SK-N-MC (cell line): ENCODE measurements at regions not wholly inside any gene's neighbourhood (a gene's known extent, or its start where the extent isn't known, plus 50 kb on each side); places are given as distances from the start of the nearest gene placed in this dataset.

Source experiments
- DNase-seq: peaks from one replicate; pipeline ENCODE4 v3.0.0-alpha.2; 2011; ENCODE audit warnings: low read depth, low spot score
- H3K27ac ChIP-seq: fragments of 200-600 bp; sonication (generic); 2 replicates; pipeline ENCODE4 v1.5.1; 2016; ENCODE audit warnings: mixed run types
- H3K36me3 ChIP-seq: fragments of 200-600 bp; sonication (generic); 2 replicates; pipeline ENCODE4 v1.6.1; 2017; ENCODE audit warnings: antibody characterized with exemption, low read length, mixed read lengths; ENCODE audit not compliant: insufficient read depth
- H3K4me3 ChIP-seq: fragments of 200-600 bp; sonication (generic); 2 replicates; pipeline ENCODE4 v1.5.1; 2016
- H3K9ac ChIP-seq: fragments of 200-600 bp; sonication (generic); 2 replicates; pipeline ENCODE4 v1.8.0; 2017; ENCODE audit warnings: mixed run types, mixed read lengths; ENCODE audit not compliant: insufficient read length
- H3K9me3 ChIP-seq: fragments of 200-600 bp; sonication (generic); 2 replicates; pipeline ENCODE4 v1.6.1; 2017; ENCODE audit warnings: low read depth, mild to moderate bottlenecking, antibody characterized with exemption, low read length, moderate library complexity, mixed read lengths
- EZH2 ChIP-seq: fragments of 200-600 bp; sonication (generic); IDR thresholded peaks from one replicate; pipeline ENCODE4 v1.6.1; 2017; ENCODE audit warnings: antibody characterized with exemption
- FOXP2 ChIP-seq: optimal IDR thresholded peaks from 2 replicates; pipeline ENCODE3; 2011; ENCODE audit warnings: mild to moderate bottlenecking, moderate library complexity; ENCODE audit not compliant: insufficient read depth; ENCODE audit errors: extremely low read length, control extremely low read depth
- POLR2AphosphoS5 ChIP-seq: IDR thresholded peaks from 2 replicates; pipeline ENCODE4 v1.6.1; 2012; ENCODE audit warnings: mild to moderate bottlenecking, low read depth, low read length, borderline replicate concordance

DNA sequence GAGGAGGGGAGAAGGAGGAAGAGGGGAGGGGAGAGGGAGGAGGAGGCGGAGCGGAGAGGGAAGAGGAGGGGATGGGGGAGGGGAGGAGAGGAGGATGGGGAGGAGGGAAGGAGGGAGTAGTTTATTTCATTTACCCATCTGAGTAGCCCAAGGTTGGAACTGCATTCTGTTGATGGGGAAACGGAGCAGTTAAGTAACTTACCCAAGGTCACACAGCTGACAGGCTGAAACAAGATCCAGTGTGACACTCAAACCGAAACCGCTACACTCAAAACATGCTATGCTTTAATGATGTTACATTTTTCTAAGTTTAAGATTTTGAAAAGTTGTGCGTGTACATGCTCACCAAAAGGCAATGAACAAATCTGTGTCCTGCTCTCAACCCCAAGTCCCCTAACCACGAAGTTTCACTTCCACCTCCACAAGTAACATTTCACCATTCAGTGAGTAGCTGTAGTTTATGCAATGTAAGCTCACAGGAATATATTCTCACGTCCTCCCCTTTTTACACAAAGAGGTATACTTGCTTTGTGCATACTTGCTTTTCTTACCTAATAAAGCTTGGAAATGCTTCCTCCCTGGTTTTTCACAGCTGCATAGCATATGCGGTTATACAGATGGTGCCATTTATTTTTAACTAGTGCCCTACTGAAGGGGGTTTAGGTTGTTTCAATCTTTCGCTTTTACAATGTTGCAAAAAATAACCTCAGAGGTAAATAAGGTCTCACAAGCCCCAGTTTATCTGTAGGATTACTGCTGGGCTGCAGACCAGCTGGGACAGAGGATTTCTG, 275.3 kb downstream of the PARN start:
- Histone ChIP-seq H3K4me3 (peak overlapping the region; percentile 24; the same call in 1 of the 2 replicates), H3K9me3 (no peaks in the 10 kb centered on the region), H3K36me3 (no peaks in the 10 kb centered on the region), H3K27ac (peak overlapping the region; percentile 79), H3K9ac (no peak overlapping the region)
- DNase-seq, result no peak
- TF ChIP-seq FOXP2 (no peak), EZH2 (no peak), POLR2AphosphoS5 (no peak)

DNA sequence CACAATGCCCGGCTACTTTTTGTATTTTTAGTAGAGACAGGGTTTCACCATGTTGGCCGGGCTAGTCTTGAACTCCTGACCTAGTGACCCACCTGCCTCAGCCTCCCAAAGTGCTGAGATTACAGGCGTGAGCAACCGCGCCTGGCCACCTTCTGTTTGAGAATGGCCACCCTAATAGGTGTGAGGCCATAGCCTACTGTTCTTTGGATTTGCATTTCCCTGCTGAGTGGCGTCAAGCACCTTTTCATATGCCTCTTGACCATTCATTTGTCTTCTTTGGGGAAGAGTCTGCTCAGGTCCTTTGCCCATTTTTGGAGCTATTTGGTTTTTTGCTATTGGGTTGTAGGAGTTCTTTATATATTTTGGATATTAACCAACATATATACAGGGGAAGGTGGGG, 276.7 kb downstream of the PARN start:
- TF ChIP-seq POLR2AphosphoS5 (no peak), FOXP2 (no peak), EZH2 (no peak)
- no peak for DNase-seq
- Histone ChIP-seq H3K9ac (no peak overlapping the region), H3K27ac (no peak overlapping the region), H3K36me3 (no peaks in the 10 kb centered on the region), H3K9me3 (no peaks in the 10 kb centered on the region), H3K4me3 (no peak overlapping the region)

DNA sequence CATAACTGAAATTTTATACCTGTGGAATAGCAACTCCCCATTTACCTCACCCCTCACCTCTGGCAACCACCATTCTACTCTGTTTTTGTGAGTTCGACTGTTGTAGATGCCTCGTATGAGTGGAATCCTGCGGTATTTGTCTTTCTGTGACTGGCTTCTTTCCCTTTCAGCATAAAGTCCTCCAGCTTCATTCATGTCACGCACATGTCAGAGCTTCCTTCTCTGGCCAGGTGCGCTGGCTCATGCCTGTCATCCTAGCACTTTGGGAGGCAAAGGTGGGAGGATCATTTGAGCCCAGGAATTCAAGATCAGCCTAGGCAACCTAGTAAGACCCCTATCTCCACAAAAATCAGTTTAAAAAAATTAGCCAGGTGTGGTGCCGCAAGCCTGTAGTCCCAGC, 278.4 kb downstream of the PARN start:
- Histone ChIP-seq H3K9me3 (no peaks in the 10 kb centered on the region), H3K36me3 (no peaks in the 10 kb centered on the region), H3K27ac (no peak overlapping the region), H3K4me3 (no peak overlapping the region), H3K9ac (no peak overlapping the region)
- DNase-seq, result no peak
- TF ChIP-seq POLR2AphosphoS5 (no peak), FOXP2 (no peak), EZH2 (no peak)

DNA sequence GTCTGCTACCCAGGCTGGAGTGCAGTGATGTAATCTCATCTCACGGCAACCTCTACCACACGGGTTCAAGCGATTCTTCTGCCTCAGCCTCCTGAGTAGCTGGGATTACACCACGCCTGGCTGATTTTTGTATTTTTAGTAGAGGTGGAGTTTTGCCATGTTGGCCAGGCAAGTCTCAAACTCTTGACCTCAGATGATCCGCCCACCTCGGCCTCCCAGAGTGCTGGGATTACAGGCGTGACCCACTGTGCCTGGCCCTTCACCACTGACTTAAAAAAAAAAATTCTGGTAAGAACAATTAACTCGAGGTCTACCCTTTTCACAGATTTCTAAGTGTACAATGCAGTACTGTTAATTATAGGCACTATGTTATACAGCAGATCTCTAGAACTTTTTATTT, 279.4 kb downstream of the PARN start:
- no peak overlapping the region for H3K9ac ChIP-seq
- no peak overlapping the region for H3K4me3 ChIP-seq
- TF ChIP-seq FOXP2 (no peak), EZH2 (no peak), POLR2AphosphoS5 (no peak)
- H3K36me3 ChIP-seq, result no peaks in the 10 kb centered on the region
- H3K27ac ChIP-seq, result no peak overlapping the region
- H3K9me3 ChIP-seq, result no peaks in the 10 kb centered on the region
- no peak for DNase-seq

DNA sequence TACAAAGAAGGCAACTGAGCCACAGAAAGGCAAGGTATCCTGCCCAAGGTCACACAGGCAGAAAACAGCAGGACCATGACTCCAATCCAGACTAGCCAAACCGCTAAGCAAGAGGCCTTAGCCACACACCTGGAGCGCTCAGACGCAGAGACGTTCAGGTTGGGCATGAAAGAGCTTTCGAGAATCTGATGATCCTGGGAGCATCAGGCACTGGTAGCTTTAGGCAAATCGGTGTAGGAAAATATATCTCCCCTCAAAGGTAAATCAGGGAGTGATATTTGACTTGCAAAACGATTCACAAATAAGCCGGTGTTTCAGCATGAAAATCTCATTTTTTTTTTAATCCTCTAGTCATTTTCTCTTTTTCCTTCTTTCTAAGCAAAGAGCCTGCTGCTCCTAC, 279.0 kb downstream of the MRTFB start:
- Histone ChIP-seq H3K4me3 (no peak overlapping the region), H3K27ac (no peak overlapping the region), H3K9ac (no peak overlapping the region), H3K9me3 (no peaks in the 10 kb centered on the region), H3K36me3 (no peaks in the 10 kb centered on the region)
- no peak for DNase-seq
- TF ChIP-seq FOXP2 (no peak), POLR2AphosphoS5 (no peak), EZH2 (no peak)

DNA sequence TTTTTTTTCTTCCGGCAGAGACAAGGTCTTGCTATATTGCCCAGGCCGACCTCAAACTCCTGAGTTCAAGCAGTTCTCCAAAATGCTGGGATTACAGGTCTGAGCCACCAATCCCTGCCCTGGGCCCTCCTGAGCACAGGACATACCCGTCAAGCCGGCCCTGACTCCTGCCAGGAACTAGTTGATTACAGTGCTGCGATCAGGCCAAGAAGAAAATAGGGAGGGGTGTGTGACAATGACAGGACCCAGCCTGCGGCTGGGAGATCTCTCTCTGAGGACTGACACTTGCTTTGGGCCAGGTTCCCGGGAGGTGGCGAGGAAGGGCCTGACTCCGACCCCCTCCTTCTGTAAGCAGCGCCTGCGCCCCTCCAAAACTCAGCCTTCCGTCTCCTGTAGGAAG, 276.6 kb downstream of the MRTFB start:
- no peak overlapping the region for H3K4me3 ChIP-seq
- no peak overlapping the region for H3K27ac ChIP-seq
- TF ChIP-seq FOXP2 (no peak), POLR2AphosphoS5 (no peak), EZH2 (no peak)
- no peak for DNase-seq
- H3K9ac ChIP-seq, result no peak overlapping the region
- H3K9me3 ChIP-seq, result no peaks in the 10 kb centered on the region
- no peaks in the 10 kb centered on the region for H3K36me3 ChIP-seq

DNA sequence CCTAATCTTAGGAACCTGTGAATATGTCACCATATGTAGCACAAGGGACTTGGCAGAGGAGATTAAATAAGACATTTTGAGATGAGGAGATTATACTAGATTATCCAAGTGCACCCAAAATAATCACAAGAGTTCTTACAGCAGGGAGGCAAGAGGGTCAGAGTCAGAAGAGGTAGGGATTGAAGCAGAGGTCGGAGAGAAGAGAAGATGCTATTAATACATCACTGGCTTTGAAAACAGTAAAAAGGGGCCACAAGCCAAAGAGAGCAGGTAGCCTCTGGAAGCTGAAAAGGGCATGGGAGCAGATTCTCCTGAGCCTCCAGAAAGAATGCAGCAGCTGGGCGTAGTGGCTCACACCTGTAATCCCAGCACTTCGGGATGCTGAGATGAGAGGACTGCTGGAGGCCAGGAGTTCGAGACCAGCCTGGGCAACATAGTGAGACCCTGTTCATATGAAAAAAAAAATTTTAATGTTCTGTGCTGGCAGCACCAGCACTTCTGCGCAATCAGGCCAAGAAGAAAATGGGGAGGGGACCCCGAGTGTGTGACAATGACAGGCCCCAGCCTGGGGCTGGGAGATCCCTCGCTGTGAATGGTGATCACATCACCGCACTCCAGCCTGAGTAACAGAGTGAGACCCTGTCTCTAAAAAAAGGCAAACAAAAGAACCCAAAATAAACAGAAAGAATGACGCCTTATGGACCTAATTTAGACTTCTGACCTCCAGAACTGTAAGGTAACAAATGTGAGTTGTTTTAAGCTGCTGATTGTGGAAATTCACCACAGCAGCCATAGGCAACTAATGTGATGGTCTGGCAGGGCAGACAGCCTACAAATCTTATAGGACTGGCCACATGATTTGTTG, 275.4 kb downstream of the MRTFB start:
- Histone ChIP-seq H3K4me3 (no peak overlapping the region), H3K9me3 (no peaks in the 10 kb centered on the region), H3K9ac (no peak overlapping the region), H3K36me3 (no peaks in the 10 kb centered on the region), H3K27ac (no peak overlapping the region)
- no peak for TF ChIP-seq EZH2
- TF ChIP-seq POLR2AphosphoS5, result no peak
- no peak for TF ChIP-seq FOXP2
- DNase-seq, result no peak

DNA sequence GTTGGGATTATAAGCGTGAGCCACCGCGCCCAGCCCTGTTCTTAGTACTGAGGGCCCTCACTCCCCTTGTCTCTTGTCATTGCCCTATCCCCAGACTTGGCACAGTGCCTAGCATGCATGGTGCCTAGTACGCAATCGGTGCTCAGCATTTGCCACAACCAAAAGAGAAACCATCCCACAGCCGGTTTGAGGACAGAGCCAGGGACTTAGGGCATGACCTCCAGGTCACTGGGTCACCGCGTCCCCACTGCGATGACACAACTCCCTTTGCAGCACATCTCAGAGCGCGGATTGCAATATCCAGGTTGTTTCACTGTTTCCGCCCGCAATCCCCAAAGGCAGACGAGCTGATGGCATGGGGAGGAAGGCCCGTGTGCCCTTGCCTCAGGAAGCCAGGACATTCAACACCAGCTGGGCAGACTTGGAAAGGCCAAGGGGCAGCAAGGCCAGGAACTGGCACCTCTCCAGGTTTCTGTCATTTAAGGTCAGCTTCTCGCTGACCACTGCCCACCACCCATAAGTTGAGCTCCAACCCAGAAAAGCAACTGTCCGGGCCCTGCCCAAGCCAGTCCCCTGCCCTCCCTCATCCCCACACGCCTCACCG, 274.5 kb downstream of the MRTFB start:
- Histone ChIP-seq H3K4me3 (no peak overlapping the region), H3K9ac (no peak overlapping the region), H3K27ac (no peak overlapping the region), H3K36me3 (no peaks in the 10 kb centered on the region), H3K9me3 (no peaks in the 10 kb centered on the region)
- TF ChIP-seq FOXP2 (no peak), POLR2AphosphoS5 (no peak), EZH2 (no peak)
- no peak for DNase-seq
